NCI-H774 (cell line): ENCODE measurements at regions not wholly inside any gene's neighbourhood (a gene's known extent, or its start where the extent isn't known, plus 50 kb on each side); places are given as distances from the start of the nearest gene placed in this dataset.
A peak's percentile ranks its signal among the peaks of the same experiment; 100 is the strongest.
"Not testable (repeated sequence)": the region's sequence is repeated elsewhere in the genome, so short reads cannot be mapped to it uniquely, and the experiment has no call there.

Source experiments
- DNase-seq: peaks from one replicate; lab custom pipeline; 2025; lab: John Stamatoyannopoulos, UW

DNA sequence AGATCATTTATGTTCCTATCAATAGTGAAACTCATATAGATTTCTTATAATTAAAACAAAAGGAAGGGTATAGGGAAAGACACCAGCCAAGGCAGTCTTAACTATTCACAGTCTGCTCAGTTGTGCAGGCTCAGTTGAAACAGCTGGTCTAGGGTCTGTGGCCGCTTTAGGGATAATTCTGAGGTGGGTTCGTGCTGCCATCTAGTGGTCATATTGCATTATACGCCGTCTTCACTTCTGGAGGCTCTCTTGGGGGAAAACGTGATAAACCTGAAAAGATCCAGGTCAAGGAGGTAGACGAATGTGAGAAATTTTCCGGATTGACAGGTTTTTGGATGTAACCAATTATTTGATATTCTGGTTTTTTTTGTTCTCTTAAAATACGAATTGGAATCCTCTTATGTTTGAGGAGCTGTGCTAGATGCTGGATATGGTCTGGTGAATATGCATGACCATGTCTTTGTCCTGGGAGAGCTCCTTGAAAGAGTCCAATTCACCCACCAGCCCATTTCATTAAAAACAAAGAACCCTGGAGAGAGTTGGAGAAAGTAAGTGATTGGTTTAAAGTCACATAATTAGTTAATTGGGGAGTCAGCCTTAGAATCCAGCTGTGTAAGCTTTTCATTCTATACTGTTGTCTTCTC is 492.4 kb downstream of the PLCL1 start:
- DNase-seq: peak; percentile 46

DNA sequence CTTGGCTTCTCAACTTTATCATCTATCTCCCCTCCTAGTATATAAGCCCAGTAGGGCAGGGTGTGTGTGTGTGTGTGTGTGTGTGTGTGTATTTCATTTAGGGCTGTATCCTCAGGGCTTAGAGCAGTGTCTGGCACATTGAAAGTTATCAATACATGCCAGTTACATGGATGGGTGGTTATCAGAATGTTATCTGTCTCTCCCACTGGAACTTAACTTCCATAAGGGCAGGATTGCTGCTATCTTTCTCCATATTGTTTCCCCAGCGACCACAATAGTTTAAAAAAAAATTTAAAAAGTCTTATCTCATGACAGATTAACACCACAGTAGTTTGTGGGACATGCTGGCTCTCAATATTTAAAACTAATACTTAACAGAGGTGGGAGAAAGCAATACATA is 488.9 kb downstream of the PLCL1 start:
- DNase-seq: no peak

DNA sequence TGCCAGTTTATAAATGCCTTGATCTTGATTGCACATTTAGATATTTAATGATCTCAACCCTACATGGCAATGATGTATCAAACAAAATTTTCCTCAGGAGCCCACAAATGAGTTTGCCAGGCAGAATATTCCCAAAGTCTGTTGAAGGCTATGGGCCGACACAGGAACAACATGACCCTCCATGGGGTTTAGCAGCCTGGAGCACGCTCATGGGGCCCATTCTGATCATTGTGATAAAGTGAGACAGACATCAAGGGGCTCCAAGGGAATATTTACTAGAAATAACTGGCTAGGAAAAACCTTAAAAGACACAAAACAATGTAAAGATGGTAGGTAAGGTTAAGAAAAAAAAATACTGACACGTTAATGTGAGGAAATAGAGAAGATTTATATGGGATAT is 485.4 kb downstream of the PLCL1 start:
- DNase-seq: no peak

DNA sequence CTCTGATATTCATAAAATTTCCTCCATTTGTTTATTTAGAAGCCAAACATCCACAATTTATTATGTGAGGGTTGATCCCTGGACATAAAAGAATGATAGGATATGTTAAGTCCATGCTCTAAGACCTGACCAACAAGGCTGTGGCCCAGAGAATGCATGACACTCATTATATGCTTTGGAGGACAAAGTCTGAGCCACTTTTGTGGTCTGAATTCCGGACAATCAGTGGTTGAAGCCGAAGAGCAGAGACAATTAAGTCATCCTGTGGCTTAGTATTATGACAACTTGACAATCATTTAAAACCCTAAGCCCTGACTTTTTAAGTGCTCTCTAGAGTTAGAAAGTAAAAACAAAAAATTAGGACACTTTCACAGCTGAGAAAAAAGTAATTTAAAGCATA is 483.3 kb downstream of the PLCL1 start:
- DNase-seq: no peak

DNA sequence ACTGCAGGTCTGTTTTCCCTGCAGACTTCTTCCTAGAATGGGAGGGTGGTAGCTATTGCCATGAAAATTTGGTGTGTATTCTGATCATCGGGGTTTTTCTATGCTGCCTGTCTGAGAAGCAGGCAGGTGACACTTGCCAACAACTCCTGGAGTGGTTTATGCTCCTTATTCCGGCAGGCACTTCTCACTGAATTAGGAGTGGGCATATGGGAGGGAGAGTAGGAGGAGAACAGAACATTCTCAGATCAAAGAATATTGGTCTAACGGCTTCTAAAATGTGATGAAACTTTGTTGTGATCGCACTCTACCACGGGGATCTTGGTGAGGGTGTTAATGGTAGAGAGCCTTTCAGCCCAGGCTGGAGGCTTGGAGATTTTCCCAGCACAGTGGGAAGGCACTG is 480.8 kb downstream of the PLCL1 start:
- DNase-seq: no peak

DNA sequence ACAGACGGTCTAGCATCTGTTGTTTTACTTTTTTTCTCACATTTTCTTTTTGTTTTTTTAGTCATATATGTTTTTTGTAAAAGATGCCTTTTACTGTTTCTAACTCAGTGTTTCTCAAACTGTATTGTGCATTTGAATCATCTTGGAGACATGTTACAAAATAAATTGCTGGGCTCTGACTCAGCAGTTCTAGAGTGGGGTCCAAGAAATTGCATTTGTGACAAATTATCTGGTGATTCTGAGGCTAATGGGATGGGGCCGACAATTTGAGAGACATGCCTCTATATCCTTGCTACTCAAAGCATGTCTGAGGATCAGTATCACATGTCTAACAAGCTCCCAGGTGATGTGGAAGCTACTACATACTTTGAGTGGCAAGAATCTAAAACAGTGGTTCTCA is 478.8 kb downstream of the PLCL1 start:
- DNase-seq: no peak

DNA sequence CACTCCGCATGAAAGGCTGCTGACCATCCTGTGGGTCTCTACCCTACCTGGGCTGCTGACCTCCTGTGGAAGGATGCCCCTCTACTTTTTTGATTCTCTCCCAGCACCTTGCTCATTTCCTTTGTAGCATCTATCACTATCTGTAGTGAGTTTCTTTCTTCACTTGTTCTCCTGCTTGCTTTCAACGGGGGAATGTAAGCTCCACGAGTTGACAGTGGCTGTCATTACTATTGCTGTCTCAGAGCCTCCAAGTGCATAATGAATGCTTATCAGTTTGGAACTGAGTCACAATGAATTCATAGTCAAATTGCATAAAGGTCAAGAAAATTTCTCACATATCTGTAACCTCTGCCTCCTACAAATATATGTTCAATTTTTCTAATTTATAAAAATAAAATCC is 477.7 kb downstream of the PLCL1 start:
- no peak for DNase-seq

DNA sequence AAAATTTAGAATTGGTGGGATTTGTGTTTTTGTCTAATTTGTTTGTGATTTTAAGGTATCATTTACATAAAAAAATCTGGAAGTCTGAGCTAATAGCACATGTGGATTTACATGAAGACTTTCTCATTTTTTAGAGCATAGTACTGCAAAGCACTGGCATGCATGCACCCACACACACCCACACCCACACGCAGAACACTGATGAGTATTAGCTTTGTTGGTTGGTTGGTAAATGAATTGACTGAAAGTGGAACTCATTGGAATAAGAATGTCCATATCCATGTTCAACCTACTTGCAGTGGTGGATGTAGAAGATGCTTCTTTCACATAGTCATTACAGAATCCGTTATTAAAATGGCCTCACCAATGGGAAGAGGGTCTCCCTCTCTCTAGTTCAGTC is 475.8 kb downstream of the PLCL1 start:
- DNase-seq: no peak

DNA sequence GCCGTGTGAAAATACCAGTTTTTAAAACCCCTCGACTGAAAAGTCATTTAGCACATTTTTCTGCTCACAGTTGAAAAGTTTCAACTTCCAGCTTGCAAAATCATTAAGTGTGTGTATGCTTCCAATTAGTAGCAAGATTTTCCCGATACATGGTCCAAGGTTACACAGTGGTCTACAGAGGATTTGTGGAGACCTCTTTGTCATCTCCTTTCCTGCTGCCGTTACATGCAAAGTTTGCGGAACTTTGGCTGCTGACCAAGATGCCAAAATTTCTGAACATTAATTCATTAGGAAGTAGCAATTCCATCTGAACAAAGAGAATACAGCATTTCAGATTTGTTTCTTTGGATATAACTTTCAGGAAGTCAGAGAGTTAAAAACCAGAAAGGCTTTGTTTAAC is 474.6 kb downstream of the PLCL1 start:
- no peak for DNase-seq

DNA sequence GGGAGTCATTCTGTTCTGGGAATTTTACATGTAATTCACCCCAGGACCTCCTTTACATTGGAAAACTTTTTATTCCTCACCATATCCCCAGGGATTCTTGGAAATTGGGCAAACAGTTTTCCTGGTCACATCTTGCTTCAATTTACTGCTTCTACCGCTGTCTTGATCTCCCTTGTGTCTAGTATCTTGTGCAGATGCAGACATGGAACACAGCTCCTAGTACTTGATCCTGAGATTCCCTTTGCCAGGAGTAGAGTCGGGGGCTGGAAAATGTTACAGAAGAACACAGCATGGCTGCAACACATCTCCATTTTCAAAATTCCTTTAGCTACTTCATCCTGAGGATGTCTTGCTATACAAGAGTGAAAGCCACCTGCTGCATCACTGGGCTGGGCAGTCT is 472.8 kb downstream of the PLCL1 start:
- DNase-seq: no peak

DNA sequence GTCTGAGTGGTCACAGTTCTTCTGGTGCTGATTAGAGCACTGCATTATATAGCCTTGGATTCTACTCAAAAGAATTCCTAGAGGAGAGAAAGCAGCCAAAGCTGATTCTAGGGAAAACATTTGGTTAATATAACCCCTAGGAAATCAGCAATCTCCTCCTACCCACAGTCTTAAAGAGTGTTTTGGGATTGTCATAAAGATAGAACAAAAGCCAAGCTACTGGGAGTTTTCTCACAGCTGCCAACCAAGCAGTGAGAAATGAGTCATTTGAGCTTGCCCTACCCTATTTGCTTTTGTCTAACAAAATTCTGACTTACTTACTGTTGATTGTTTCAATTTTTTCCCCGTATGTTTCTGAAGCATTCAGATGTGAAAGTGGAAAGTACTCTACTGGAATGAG is 469.3 kb downstream of the PLCL1 start:
- no peak for DNase-seq

DNA sequence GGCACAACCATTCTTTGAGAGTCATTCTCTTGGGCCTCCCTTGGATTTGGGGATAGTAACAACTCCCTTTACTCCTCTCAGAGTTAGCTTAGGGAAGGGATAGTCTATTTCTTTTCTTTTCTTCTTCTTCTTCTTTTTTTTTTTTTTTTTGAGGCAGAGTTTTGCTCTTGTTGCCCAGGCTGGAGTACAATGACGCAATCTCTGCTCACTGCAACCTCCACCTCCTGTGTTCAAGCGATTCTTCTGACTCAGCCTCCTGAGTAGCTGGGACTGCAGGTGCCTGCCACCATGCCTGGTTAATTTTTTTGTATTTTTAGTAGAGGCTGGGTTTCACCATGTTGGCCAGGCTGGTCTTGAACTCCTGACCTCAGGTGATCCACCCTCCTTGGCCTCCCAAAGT is 465.8 kb downstream of the PLCL1 start:
- not testable (repeated sequence) for DNase-seq

DNA sequence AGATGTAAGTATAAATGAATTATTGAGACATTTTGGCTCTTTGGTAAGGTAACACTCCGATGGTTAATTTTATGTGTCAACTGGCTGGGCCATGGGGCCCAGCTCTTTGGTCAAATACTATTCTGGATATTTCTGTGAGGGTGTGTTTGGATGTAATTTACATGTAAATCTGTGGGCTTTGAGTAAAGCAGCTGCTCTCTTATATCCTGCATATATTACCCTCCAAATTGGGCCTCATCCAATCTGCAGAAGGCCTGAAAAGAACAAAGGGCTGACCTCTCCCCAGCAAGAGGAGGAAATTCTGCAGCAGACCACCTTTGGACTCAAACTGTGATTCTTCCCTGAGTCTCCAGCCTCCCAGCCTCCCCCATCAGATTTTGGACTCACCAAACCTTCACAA is 464.1 kb downstream of the PLCL1 start:
- DNase-seq: no peak

DNA sequence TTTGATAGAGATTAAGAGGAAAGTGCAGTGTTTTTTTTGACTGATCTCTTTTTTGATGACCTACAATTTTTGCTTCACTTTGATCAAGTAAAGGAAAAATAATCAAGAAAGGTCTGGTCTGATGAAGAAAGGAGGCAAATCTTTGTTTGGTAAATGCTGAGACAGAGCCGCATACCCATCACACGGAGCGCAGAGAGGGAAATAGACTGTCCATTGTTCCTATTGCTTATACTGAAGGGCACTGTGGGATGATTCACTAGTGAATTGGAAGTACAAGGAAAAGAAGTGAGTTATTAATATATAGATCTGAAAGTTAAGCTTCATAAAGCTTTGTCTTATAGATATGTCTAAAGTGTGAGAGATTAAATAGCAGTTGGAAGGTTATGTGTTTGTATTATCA is 455.1 kb downstream of the PLCL1 start:
- no peak for DNase-seq

DNA sequence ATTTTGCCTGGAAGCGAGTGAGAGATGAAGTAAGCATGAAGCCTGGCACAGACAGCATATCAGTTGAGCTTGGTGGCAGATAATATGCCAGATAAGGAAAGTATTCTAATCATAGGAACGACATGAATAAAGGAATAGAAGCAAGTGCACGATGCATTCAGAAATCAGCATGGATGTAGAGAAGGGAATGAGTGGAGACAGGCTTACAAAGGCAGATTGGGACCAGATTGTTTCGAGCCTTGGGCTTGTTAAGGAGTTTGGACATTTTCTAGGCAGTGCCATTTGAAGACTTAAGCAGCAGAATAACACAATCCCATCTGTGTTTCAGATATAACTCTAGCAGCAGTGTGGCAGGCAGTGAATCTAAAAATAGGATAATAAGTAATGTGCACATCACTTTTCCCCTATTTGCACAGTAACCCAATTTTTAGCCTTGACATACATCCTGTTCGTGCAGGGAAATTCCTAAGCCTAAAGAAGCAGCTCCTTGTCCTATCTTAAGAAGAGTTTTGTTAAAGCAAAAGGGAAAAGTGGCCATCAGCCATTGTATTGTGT is 450.2 kb downstream of the PLCL1 start:
- no peak for DNase-seq

DNA sequence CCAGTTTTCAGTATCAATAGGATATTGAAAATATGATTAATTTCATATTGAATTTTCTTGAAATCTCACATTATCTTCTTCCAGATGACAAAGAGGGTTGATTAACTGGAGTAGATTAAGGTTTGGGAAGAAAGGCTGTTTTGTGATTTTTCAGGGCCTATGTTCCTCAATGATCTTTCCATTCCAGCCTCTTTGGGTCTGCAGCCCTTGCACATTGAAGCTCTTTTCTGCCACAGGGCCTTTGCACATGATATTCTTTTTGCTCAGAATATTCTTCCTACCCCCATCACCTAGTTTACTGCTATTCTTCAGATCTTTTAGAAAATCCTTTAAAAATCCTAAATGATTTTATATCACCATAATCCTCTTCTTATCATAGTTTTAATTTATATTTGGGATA is 449.6 kb downstream of the PLCL1 start:
- no peak for DNase-seq

DNA sequence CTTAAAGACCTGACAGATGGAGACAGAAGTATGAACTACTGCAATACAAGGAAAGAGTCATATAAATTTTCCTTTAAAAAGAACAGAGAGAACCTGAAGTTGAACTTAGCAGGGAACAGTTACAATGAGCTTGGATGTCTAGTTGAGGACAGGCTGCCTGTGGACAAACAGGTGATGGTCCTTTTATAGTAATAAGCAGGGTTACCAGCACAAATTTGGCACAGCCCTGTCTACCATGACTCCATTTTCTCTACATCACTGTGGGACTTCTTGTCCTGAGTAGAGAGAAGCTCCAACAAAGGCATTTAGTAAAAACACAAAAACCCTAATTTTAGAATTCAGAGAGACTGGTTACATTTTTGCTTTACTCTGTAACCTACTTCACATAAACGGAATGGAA is 448.1 kb downstream of the PLCL1 start:
- no peak for DNase-seq

DNA sequence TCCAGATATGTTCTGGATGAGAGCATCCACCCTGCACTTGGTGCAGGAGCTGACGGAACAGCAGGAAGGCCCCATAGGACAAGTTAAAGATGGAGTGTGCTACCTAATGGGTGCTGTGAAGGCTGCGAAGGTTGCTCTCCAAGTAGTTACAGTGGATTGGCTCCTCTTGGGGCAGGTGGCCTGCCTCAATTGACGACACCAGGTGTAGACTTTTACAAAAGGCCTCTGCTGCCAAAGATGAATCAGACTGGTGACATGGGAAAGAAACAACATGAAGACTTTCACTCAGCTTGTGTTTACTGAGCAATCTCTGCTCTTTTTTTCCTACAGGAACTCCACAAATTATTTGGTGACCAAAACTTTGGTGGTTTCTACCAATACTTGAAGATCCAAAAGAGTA is 437.7 kb downstream of the PLCL1 start:
- no peak for DNase-seq

DNA sequence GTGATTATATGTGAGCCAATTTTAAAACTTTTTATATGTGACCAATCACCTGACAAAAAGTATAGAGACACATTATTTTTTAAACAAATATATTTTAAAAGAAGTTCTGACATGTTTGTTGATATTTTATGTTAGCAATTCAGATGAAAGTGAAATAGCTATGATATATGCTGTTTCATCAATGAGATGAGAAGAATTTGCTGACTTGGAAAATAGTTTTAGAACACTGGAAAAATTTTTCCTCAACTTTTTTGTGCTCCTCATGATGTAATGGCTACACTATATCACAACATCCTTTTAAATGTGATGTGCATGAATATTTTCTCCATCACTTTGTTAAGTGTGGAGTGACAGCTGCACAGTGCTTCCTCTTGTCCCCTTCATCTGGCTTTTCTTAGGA is 434.0 kb downstream of the PLCL1 start:
- no peak for DNase-seq

DNA sequence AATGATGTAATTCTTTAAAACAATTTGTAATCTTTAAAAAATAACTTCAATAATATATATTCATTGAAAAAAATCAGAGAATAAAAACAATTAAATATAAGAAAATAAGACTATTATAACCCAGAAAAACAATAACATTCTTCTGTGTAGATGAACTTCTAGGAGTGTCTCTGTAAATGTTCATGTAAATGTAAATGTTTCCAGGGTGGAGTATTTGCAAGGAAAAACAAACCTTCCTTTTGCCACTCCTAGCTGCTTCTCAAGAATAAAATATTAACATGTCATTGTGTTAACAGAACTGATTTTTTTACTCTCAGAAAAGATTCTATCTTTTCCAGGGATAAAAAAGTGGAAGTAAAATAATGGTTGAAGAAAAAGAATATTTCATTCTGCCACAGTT is 431.9 kb downstream of the PLCL1 start:
- DNase-seq: no peak

DNA sequence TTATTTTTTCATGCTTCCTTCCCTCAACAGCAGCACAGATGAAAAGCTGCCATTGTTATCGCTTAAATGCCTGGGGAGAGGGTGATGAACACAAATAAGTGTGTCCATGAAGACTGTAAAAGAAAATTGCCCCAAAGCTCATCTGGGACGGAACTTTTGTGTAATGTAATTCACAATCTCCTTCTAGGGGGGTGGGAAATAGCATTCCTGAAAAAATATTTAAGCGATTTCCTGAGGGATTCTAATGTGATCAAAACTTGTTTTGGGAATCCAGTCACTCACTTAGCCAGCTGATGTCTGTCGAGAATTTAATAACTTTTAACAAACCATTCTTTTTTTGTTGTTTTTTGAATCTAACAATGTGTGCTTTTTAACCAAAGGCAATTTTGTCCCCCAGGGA is 427.9 kb downstream of the PLCL1 start:
- no peak for DNase-seq

DNA sequence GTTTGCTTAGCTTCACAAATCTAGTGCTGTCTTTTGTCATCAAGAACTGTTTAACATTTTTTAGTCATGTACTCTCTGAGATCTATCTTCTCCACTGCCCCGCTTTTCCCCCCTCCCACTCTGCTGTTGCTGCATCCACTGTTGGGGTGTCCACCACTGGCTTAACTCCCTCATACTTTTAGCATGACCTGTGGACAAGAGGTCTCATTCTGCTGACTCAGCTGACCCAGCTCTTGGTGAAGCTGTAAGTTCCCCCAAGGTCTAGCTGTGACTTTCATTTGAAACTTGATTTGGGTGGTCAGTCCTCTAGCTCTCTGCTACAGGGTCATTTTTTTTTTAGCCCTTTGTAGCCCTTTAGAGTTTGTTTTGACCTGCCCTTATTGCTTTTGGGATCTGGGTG is 427.2 kb downstream of the PLCL1 start:
- no peak for DNase-seq

DNA sequence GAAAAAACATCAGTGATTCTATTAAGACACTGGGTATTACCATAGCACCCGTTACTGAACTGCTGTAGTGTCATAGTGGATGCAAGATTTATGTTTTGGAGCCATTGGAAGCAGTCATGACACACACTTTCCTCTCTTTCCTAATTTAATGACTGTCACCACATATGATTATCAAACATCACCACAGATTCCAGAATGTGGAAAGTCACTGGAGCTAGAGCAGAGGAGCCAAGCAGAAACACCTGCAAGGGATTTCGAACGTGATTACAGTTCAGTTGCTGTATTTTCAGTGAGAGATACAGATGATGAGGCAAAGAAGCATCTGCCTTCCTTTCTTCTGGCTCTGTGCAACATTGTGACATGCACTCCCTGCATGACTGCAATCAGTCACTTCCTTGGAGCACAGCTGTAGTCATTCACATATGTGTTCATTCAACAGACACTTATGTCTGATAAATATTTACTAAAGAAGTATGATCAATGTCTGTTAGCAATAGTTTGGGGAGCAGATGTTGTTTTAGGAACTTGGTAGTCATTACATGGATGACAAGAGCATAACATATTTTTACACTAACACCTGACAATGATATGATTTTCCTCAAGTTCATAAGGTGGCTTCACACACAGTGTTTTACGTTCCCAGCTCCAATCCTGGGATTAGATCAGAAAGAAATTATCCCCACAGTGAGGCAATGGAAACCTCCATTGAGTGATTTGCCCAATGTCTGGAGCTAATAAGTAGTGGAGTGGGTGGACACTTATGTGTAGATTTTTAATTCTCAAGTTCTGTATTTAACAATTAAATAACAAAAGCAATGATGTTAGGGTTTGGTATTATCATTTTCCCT is 416.6 kb downstream of the PLCL1 start:
- no peak for DNase-seq

DNA sequence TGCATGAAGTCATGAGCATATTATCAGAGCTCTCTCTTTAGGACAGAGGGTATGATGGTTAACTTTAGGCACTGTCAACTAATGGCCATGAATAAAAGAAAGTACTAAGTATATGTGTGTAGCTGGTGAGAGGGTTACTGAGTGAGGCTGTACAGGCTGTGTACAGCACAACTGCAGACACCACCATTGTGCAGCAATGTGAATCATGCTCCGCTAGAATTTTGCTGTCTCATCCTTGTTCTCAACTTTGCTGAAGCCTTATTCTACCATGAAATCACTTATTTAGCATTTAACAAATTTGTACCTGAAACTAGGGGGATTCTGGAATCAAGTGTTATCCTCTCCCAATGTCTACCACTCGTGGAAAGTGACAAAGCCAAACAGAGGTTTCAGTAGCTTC is 414.9 kb downstream of the PLCL1 start:
- no peak for DNase-seq
